GM19240 (cell line): ENCODE measurements at regions not wholly inside any gene's neighbourhood (a gene's known extent, or its start where the extent isn't known, plus 50 kb on each side); places are given as distances from the start of the nearest gene placed in this dataset.
"Not testable (repeated sequence)": the region's sequence is repeated elsewhere in the genome, so short reads cannot be mapped to it uniquely, and the experiment has no call there.

ENCODE experiments used
- DNase-seq: peaks from one replicate; pipeline ENCODE4 v3.0.0; 2011; ENCODE audit warnings: low spot score; ENCODE audit not compliant: insufficient read length

- no peak for DNase-seq
Measured at GRCh38 chr15:35980719-35981118, 434.8 kb upstream of the DPH6 start.

- no peak for DNase-seq
Measured at GRCh38 chr15:35986191-35986721, 440.3 kb upstream of the DPH6 start.

DNA sequence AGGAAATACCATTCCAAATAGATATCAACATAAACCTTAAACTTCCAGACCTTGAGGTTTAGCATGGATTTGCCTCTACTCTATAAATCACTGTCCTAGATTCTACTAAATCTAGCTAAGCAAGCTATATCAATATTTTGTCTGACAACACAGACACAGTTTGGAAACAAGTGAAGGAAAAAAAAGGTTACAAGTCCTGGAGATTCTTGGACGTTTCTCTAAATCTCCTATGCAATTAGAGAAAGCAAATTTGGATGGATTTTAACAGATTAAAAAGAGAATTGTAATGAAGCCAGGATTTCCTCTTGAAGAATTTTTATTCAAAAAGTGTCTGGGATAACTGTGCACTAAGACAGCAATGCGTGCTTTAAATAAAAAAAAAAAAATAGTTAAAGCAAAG is 441.1 kb upstream of the DPH6 start:
- no peak for DNase-seq

GRCh38 chr15:35991386-35991785 is 445.4 kb upstream of the DPH6 start:
- no peak for DNase-seq

GRCh38 chr15:35992791-35993190 is 446.8 kb upstream of the DPH6 start:
- DNase-seq = no peak

DNA sequence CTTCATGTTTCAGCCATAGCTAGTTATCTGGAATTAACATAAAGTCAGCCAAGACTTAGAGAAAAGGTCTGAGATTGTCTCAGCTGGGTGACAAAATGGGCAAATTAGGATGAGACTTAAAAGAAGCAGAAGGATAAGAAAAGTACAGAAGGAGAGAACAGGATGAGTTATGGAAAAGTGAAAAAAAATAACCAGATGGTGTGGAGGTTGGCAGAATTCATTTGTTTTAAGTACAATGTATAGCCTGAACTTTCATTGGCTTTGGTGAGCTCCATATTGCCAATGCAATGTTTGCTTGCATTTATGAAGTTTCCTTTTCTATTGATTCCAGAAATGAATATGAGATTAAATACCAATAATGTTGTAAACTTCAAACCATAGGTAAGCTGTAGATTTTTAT is 447.2 kb upstream of the DPH6 start:
- no peak for DNase-seq

- no peak for DNase-seq
Measured at GRCh38 chr15:35994876-35995275, 448.9 kb upstream of the DPH6 start.

- no peak for DNase-seq
Measured at GRCh38 chr15:35998663-35999602, 453.0 kb upstream of the DPH6 start.

- no peak for DNase-seq
Measured at GRCh38 chr15:36004891-36005490, 459.0 kb upstream of the DPH6 start.

DNA sequence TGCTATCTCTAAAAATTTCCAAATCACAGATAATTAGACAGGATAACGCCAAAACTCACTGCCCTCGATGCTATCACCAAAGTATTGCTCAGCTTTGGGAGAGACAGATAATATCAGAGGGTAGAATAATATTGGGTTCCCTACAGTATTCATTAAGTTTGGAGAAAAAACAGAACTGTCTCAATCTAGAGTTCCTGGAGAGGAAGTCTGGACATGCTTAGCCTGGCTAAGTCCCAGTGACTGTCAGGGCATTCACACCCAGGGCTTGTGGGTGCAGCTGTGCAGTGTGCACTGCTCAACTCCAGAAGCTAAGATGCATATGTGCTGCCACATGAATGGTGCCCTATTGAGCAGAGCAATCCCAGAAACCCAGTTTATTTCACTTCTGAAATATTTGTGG is 459.6 kb upstream of the DPH6 start:
- no peak for DNase-seq

DNA sequence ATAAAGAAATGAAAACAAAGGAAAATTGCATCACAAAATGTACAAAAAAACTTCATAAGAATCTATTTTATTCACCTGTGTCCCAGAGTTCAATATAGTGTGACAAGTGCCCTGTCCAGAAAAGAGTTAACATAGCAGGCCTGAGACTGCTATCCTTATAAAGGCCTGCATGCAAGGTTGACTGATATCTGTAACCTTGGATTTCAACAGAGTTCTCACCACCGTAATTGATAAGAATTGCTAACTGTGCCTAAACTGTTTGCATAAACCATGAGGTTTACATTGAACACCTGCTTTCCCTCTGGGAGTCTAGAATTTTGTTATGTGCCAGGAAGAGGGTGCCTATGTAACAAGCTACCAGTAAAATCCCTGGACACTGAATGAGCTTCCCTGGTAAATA is 461.7 kb upstream of the DPH6 start:
- DNase-seq = no peak

DNA sequence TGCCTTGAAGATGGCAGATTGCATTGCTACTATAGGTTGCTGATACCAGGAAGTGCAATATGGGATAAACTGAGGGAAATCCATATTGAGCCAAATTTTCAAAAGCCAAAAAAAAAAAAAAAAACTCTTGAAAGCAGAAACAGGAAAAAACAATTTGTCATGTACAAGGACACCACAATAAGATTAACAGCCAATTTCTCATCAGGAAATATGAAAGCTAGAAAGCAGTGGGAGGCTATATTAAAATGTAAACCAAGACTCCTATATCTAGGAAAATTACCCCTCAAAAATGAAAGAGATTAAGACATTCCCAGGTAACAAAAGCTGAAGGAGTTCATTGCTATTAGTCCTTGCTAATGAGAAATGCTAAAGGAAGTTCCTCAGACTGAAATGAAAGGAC is 462.8 kb upstream of the DPH6 start:
- no peak for DNase-seq

- no peak for DNase-seq
Measured at GRCh38 chr15:36024031-36024688, 478.2 kb upstream of the DPH6 start.

GRCh38 chr15:36026627-36027283 is 480.8 kb upstream of the DPH6 start:
- no peak for DNase-seq

GRCh38 chr15:36029606-36030210 is 483.7 kb upstream of the DPH6 start:
- DNase-seq = no peak

DNA sequence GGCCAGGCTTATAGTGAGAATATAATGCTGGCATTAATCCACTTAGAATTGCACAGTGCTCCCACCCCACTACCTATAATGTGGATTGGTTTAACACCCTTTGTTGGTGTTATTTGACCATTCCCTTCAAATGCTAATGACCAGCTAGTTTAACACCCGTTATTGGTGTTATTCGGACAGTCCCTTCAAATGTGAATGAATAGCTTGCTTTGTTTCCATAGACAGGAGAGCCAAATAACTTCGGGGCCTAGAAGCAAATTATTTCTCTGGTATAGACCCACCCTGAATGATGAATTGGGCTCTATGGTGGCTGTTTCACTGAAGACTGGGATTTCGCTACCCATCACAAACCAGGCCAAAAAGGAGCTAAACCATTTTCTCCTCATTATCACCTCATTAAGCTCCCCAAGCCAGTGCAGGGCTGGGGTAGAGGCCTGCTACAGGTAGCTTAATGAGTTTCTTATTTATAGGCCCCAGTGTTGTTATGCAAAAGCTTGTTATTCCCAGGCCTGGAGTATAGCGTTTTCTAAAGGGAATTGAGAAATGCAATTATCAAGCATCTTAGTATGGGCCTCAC is 494.1 kb upstream of the DPH6 start:
- no peak for DNase-seq

GRCh38 chr15:36047018-36047716 is 501.2 kb upstream of the DPH6 start:
- not testable (repeated sequence) for DNase-seq

GRCh38 chr15:36050899-36051298 is 504.9 kb upstream of the DPH6 start:
- no peak for DNase-seq

- not testable (repeated sequence) for DNase-seq
Measured at GRCh38 chr15:36052641-36053040, 506.7 kb upstream of the DPH6 start.

DNA sequence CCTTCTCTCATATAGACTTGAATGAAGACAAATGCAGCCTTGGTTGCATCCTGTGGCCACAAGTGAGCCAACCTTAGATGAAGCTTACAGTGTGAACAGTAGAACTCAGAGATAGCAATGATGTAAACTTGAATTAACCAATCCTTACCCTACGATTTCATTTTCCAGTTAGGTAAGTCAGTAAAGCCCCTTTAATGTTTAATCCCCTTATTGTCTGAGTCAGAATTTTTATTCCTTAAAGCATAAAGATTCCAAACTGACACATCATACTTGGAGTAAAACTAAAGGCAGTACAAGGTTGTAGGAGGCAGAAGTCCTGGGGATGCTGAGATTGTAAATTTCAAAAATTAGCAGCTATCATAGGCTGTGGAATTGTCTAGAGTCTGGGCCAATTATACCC is 507.8 kb upstream of the DPH6 start:
- DNase-seq = no peak
